ENCODE measurements at regions not wholly inside any gene's neighbourhood (a gene's known extent, or its start where the extent isn't known, plus 50 kb on each side); places are given as distances from the start of the nearest gene placed in this dataset.

- TF ChIP-seq ZNF8 (CRISPR knock-in tag; IDR thresholded peaks at IDR 0.05) = no peak
- TF ChIP-seq RARB (CRISPR knock-in tag; IDR thresholded peaks at IDR 0.05) = no peak
- no peak for TF ChIP-seq CREB5 (CRISPR knock-in tag; IDR thresholded peaks at IDR 0.05; ENCODE audit: low read depth)
- TF ChIP-seq TOX (CRISPR knock-in tag; IDR thresholded peaks at IDR 0.05; ENCODE audit: borderline replicate concordance) = no peak
- TF ChIP-seq OSR1 (CRISPR knock-in tag; IDR thresholded peaks at IDR 0.05) = no peak
- no peak for TF ChIP-seq ZNF70 (CRISPR knock-in tag; IDR thresholded peaks at IDR 0.05)
Observed at GRCh38 chr12:84605983-84606382, 306.6 kb downstream of the SLC6A15 start (continued).

GRCh38 chr12:84604551-84604950, 308.0 kb downstream of the SLC6A15 start:
- TF ChIP-seq SNAI2 (CRISPR knock-in tag; IDR thresholded peaks at IDR 0.05) (no peak), GLIS3 (CRISPR knock-in tag; IDR thresholded peaks at IDR 0.05) (no peak), ZNF8 (CRISPR knock-in tag; IDR thresholded peaks at IDR 0.05) (no peak), CSDC2 (CRISPR knock-in tag; IDR thresholded peaks at IDR 0.05) (no peak), RARB (CRISPR knock-in tag; IDR thresholded peaks at IDR 0.05) (no peak), TOX (CRISPR knock-in tag; IDR thresholded peaks at IDR 0.05; ENCODE audit: borderline replicate concordance) (no peak), ZFP3 (CRISPR knock-in tag; IDR thresholded peaks at IDR 0.05) (no peak), ZNF565 (CRISPR knock-in tag; conservative IDR thresholded peaks at IDR 0.05; ENCODE audit: low read depth) (no peak), ZFP30 (CRISPR knock-in tag; IDR thresholded peaks at IDR 0.05) (no peak), TCF4 (CRISPR knock-in tag; IDR thresholded peaks at IDR 0.05; ENCODE audit: borderline replicate concordance) (no peak), ZC3H10 (CRISPR knock-in tag; IDR thresholded peaks at IDR 0.05) (no peak), POU6F1 (CRISPR knock-in tag; IDR thresholded peaks at IDR 0.05; ENCODE audit: borderline replicate concordance, low read depth) (no peak)
- no peak for ATAC-seq

GRCh38 chr12:84603484-84604248, 308.9 kb downstream of the SLC6A15 start:
- TF ChIP-seq TOX (CRISPR knock-in tag; IDR thresholded peaks at IDR 0.05; ENCODE audit: borderline replicate concordance) = no peak
- TF ChIP-seq ZFP30 (CRISPR knock-in tag; IDR thresholded peaks at IDR 0.05) = no peak
- no peak for TF ChIP-seq ISL1 (CRISPR knock-in tag; IDR thresholded peaks at IDR 0.05)
- ATAC-seq = no peak

GRCh38 chr12:84601483-84601882, 311.1 kb downstream of the SLC6A15 start:
- no peak for TF ChIP-seq PATZ1 (CRISPR knock-in tag; IDR thresholded peaks at IDR 0.05; ENCODE audit: borderline replicate concordance)
- TF ChIP-seq TSHZ2 (CRISPR knock-in tag; IDR thresholded peaks at IDR 0.05) = no peak
- no peak for TF ChIP-seq ZNF70 (CRISPR knock-in tag; IDR thresholded peaks at IDR 0.05)
- TF ChIP-seq TCF4 (CRISPR knock-in tag; IDR thresholded peaks at IDR 0.05; ENCODE audit: borderline replicate concordance) = no peak
- TF ChIP-seq ESRRG (CRISPR knock-in tag; IDR thresholded peaks at IDR 0.05) = no peak
- no peak for TF ChIP-seq ZNF8 (CRISPR knock-in tag; IDR thresholded peaks at IDR 0.05)
- no peak for TF ChIP-seq POU6F1 (CRISPR knock-in tag; IDR thresholded peaks at IDR 0.05; ENCODE audit: borderline replicate concordance, low read depth)
- no peak for TF ChIP-seq CREB5 (CRISPR knock-in tag; IDR thresholded peaks at IDR 0.05; ENCODE audit: low read depth)
- TF ChIP-seq PPARA (CRISPR knock-in tag; IDR thresholded peaks at IDR 0.05; ENCODE audit: borderline replicate concordance) = no peak
- no peak for TF ChIP-seq RARB (CRISPR knock-in tag; IDR thresholded peaks at IDR 0.05)
- TF ChIP-seq CSRNP3 (CRISPR knock-in tag; IDR thresholded peaks at IDR 0.05) = no peak
- no peak for TF ChIP-seq ISL1 (CRISPR knock-in tag; IDR thresholded peaks at IDR 0.05)
- no peak for TF ChIP-seq ZFP30 (CRISPR knock-in tag; IDR thresholded peaks at IDR 0.05)
- no peak for TF ChIP-seq SNAI2 (CRISPR knock-in tag; IDR thresholded peaks at IDR 0.05)
- TF ChIP-seq ZNF565 (CRISPR knock-in tag; conservative IDR thresholded peaks at IDR 0.05; ENCODE audit: low read depth) = no peak
- no peak for TF ChIP-seq ZFP3 (CRISPR knock-in tag; IDR thresholded peaks at IDR 0.05)
- no peak for TF ChIP-seq BACH2 (CRISPR knock-in tag; IDR thresholded peaks at IDR 0.05; ENCODE audit: borderline replicate concordance)
- no peak for TF ChIP-seq ZC3H10 (CRISPR knock-in tag; IDR thresholded peaks at IDR 0.05)

More at GRCh38 chr12:84601483-84601882, 311.1 kb downstream of the SLC6A15 start:
- no peak for ATAC-seq

All from SK-N-SH treated with all-trans-retinoic acid at 6 μM for 48 hours (cell line).